SK-N-SH (cell line): ENCODE measurements at regions not wholly inside any gene's neighbourhood (a gene's known extent, or its start where the extent isn't known, plus 50 kb on each side); places are given as distances from the start of the nearest gene placed in this dataset.

ENCODE experiments used
- CTCF ChIA-PET: fragments of 300-600, 350-600 bp; formaldehyde crosslinking; extraction: SDS; loops from one replicate; lab custom pipeline; 2021; lab: Yijun Ruan, JAX
- POLR2A ChIA-PET: fragments of 350-600 bp; sonication (Branson Sonifier 250); formaldehyde crosslinking; extraction: SDS; loops from one replicate; lab custom pipeline; 2020; ENCODE audit warnings: antibody characterized with exemption, inconsistent platforms; lab: Yijun Ruan, JAX
- DNase-seq: peaks from one replicate; pipeline ENCODE4 v3.0.0; 2012
- H2AFZ ChIP-seq: fragments of 200-600 bp; sonication (generic); 2 replicates; pipeline ENCODE4 v1.8.1; 2016; ENCODE audit warnings: antibody characterized with exemption, mild to moderate bottlenecking, low read depth
- H3F3A ChIP-seq: fragments of 200-600 bp; sonication (generic); replicated peaks from 2 replicates; pipeline ENCODE3; 2016; ENCODE audit warnings: antibody characterized with exemption, mild to moderate bottlenecking; ENCODE audit not compliant: insufficient read depth
- H3K27ac ChIP-seq, 2 experiments: fragments of 200-500 bp in 1 of 2; fragments of 200-600 bp in 1 of 2; sonication (Bioruptor generic) in 1 of 2; sonication (generic), shearing (Covaris generic) in 1 of 2; 2 replicates each; pipeline versions ENCODE4 v1.5.1 to v1.6.1; 2014 to 2016; ENCODE audit warnings: low read depth in 2 of 2, inconsistent platforms in 1 of 2, low read length in 1 of 2, mild to moderate bottlenecking in 1 of 2, mixed read lengths in 1 of 2
- H3K27me3 ChIP-seq: fragments of 200-600 bp; sonication (generic), shearing (Covaris generic); 2 replicates; pipeline ENCODE4 v1.6.1; 2016; ENCODE audit warnings: mixed run types; ENCODE audit not compliant: insufficient read depth
- H3K36me3 ChIP-seq, 2 experiments: fragments of 200-500 bp in 1 of 2; fragments of 200-600 bp in 1 of 2; sonication (Bioruptor generic) in 1 of 2; sonication (generic) in 1 of 2; replicated peaks in 1 of 2; 2 replicates each; pipeline versions ENCODE3 to v1.5.1; 2014 to 2016; ENCODE audit warnings: low read length in 1 of 2, mild to moderate bottlenecking in 1 of 2; ENCODE audit not compliant: insufficient read depth in 2 of 2, control insufficient read depth in 1 of 2
- H3K4me1 ChIP-seq, 2 experiments: fragments of 200-500 bp in 1 of 2; fragments of 200-600 bp in 1 of 2; sonication (Bioruptor generic) in 1 of 2; sonication (generic), shearing (Covaris generic) in 1 of 2; 2 replicates each; pipeline versions ENCODE4 v1.5.1 to v1.6.1; 2014 to 2016; ENCODE audit warnings: low read depth in 1 of 2, low read length in 1 of 2, mixed run types in 1 of 2; ENCODE audit not compliant: insufficient read depth in 2 of 2, control insufficient read depth in 1 of 2
- H3K4me2 ChIP-seq: fragments of 200-600 bp; sonication (generic), shearing (Covaris generic); 2 replicates; pipeline ENCODE4 v1.6.1; 2017; ENCODE audit warnings: mixed run types
- H3K4me3 ChIP-seq, 2 experiments: fragments of 200-500 bp in 1 of 2; fragments of 200-600 bp in 1 of 2; sonication (Bioruptor generic) in 1 of 2; sonication (generic), shearing (Covaris generic) in 1 of 2; 2 replicates each; pipeline versions ENCODE4 v1.5.1 to v1.8.1; 2014 to 2016; ENCODE audit warnings: low read depth in 2 of 2, inconsistent platforms in 1 of 2, low read length in 1 of 2, mild to moderate bottlenecking in 1 of 2, mixed read lengths in 1 of 2, moderate library complexity in 1 of 2
- H3K79me2 ChIP-seq: fragments of 200-600 bp; sonication (generic); 2 replicates; pipeline ENCODE4 v1.8.1; 2017; ENCODE audit warnings: mild to moderate bottlenecking; ENCODE audit not compliant: insufficient read depth
- H3K9ac ChIP-seq: fragments of 200-600 bp; sonication (generic); 2 replicates; pipeline ENCODE4 v1.6.1; 2017; ENCODE audit warnings: mixed run types
- H3K9me2 ChIP-seq: fragments of 200-600 bp; sonication (generic); 2 replicates; pipeline ENCODE4 v1.6.1; 2017; ENCODE audit warnings: mixed run types
- H3K9me3 ChIP-seq: fragments of 200-600 bp; sonication (generic); 2 replicates; pipeline ENCODE4 v1.6.1; 2017; ENCODE audit warnings: mixed run types, mild to moderate bottlenecking, moderate library complexity
- H4K20me1 ChIP-seq: fragments of 200-600 bp; sonication (generic); 2 replicates; pipeline ENCODE4 v1.6.1; 2017; ENCODE audit warnings: mild to moderate bottlenecking, mixed run types; ENCODE audit not compliant: insufficient read depth
- CHD2 ChIP-seq: fragments of 150-350 bp; IDR thresholded peaks from 2 replicates; pipeline ENCODE4 v1.6.1; 2018; ENCODE audit warnings: low read length; ENCODE audit not compliant: partially characterized antibody
- ELF1 ChIP-seq: IDR thresholded peaks from 2 replicates; pipeline ENCODE4 v1.4.0; 2012
- EZH2phosphoT487 ChIP-seq: fragments of 200-600 bp; sonication (generic); IDR thresholded peaks from 2 replicates; pipeline ENCODE4 v1.6.1; 2017; ENCODE audit warnings: low read depth, mixed run types, mild to moderate bottlenecking, antibody characterized with exemption, moderate library complexity, borderline replicate concordance
- FOSL2 ChIP-seq: IDR thresholded peaks from 2 replicates; pipeline ENCODE4 v1.4.0; 2012; ENCODE audit warnings: low read depth, mild to moderate bottlenecking, moderate library complexity, borderline replicate concordance
- FOXJ3 ChIP-seq: sonication (generic); formaldehyde crosslinking; IDR thresholded peaks from 2 replicates; pipeline ENCODE4 v1.5.1; 2020; ENCODE audit warnings: mild to moderate bottlenecking, missing genetic modification reagents
- GABPA ChIP-seq: IDR thresholded peaks from 2 replicates; pipeline ENCODE4 v1.4.0; 2012; ENCODE audit warnings: low read depth, mild to moderate bottlenecking
- GATA2 ChIP-seq: sonication (generic); formaldehyde crosslinking; IDR thresholded peaks from 2 replicates; pipeline ENCODE4 v1.5.0; 2020; ENCODE audit warnings: mild to moderate bottlenecking, missing genetic modification reagents
- IRF3 ChIP-seq: fragments of 150-350 bp; IDR thresholded peaks from 2 replicates; pipeline ENCODE4 v1.6.1; 2016; ENCODE audit warnings: mild to moderate bottlenecking, low read depth, low read length
- MAX ChIP-seq: IDR thresholded peaks from 2 replicates; pipeline ENCODE4 v1.4.0; 2012; ENCODE audit warnings: low read depth
- MEF2A ChIP-seq: IDR thresholded peaks from 2 replicates; pipeline ENCODE4 v1.4.0; 2012; ENCODE audit warnings: low read depth, borderline replicate concordance
- MXI1 ChIP-seq: IDR thresholded peaks from 2 replicates; pipeline ENCODE4 v1.6.1; 2012; ENCODE audit warnings: mild to moderate bottlenecking, low read depth, low read length, improper control_type of control experiment
- NFIC ChIP-seq: IDR thresholded peaks from 2 replicates; pipeline ENCODE4 v1.4.0; 2012; ENCODE audit warnings: borderline replicate concordance
- NRF1 ChIP-seq: IDR thresholded peaks from 2 replicates; pipeline ENCODE4 v1.6.1; 2012; ENCODE audit warnings: low read depth, mild to moderate bottlenecking, low read length
- POLR2AphosphoS5 ChIP-seq: IDR thresholded peaks from 2 replicates; pipeline ENCODE4 v1.6.1; 2012; ENCODE audit warnings: low read depth, low read length
- RAD21 ChIP-seq: IDR thresholded peaks from 2 replicates; pipeline ENCODE4 v1.6.1; 2012; ENCODE audit warnings: mild to moderate bottlenecking, low read length
- RXRA ChIP-seq: IDR thresholded peaks from 2 replicates; pipeline ENCODE4 v1.4.0; 2012; ENCODE audit warnings: low read depth, mild to moderate bottlenecking, borderline replicate concordance
- SIN3A ChIP-seq: IDR thresholded peaks from 2 replicates; pipeline ENCODE4 v1.6.1; 2012; ENCODE audit warnings: low read depth, mild to moderate bottlenecking, low read length, moderate library complexity, borderline replicate concordance
- SMC3 ChIP-seq: IDR thresholded peaks from 2 replicates; pipeline ENCODE4 v1.6.1; 2012; ENCODE audit warnings: low read depth, low read length, improper control_type of control experiment
- TAF1 ChIP-seq: IDR thresholded peaks from 2 replicates; pipeline ENCODE4 v1.6.1; 2012; ENCODE audit warnings: low read depth, mild to moderate bottlenecking, low read length, moderate library complexity, borderline replicate concordance
- TCF12 ChIP-seq: IDR thresholded peaks from 2 replicates; pipeline ENCODE4 v1.4.0; 2012
- TEAD4 ChIP-seq: IDR thresholded peaks from 2 replicates; pipeline ENCODE4 v1.4.0; 2012; ENCODE audit warnings: mild to moderate bottlenecking, borderline replicate concordance; ENCODE audit not compliant: insufficient read depth
- USF1 ChIP-seq: IDR thresholded peaks from 2 replicates; pipeline ENCODE4 v1.4.0; 2012; ENCODE audit warnings: low read depth, borderline replicate concordance
- YY1 ChIP-seq: IDR thresholded peaks from 2 replicates; pipeline ENCODE4 v1.4.0; 2012; ENCODE audit warnings: low read depth, mild to moderate bottlenecking
- ZBTB33 ChIP-seq: IDR thresholded peaks from 2 replicates; pipeline ENCODE4 v1.4.0; 2012; ENCODE audit warnings: low read depth, borderline replicate concordance
- WGBS: methylation state at CpG from one replicate; pipeline ENCODE4 v1.1.6; 2017; ENCODE audit warnings: low lambda C conversion rate; 5-methylcytosine and 5-hydroxymethylcytosine counted together

- H3K79me2 ChIP-seq = no peaks in the 10 kb centered on the region
- DNase-seq = no peak
- no peaks in the 10 kb centered on the region for H3F3A ChIP-seq
- no peak overlapping the region for H3K9ac ChIP-seq
- no peak for TF ChIP-seq MXI1
- TF ChIP-seq ZBTB33 = no peak
- TF ChIP-seq MEF2A = no peak
- no peak for TF ChIP-seq USF1
- TF ChIP-seq GATA2 (CRISPR knock-in tag) = no peak
- no peak for TF ChIP-seq FOXJ3
- no peak for TF ChIP-seq GABPA
- TF ChIP-seq NRF1 = no peak
- no peak for TF ChIP-seq SIN3A
- TF ChIP-seq FOSL2 = no peak
- no peak for TF ChIP-seq TEAD4
- TF ChIP-seq YY1 = no peak
- no peak for TF ChIP-seq POLR2AphosphoS5
- TF ChIP-seq RXRA = no peak
- no peak for TF ChIP-seq ELF1
- no peak for TF ChIP-seq RAD21
- TF ChIP-seq SMC3 = no peak
- H3K4me3 ChIP-seq = no peak overlapping the region
- no peaks in the 10 kb centered on the region for H3K4me1 ChIP-seq
- WGBS = 38% methylated on average over 1 of the region's 1 CpG
- no peaks in the 10 kb centered on the region for H4K20me1 ChIP-seq
- CTCF ChIA-PET = interaction anchor here (0.9 kb wide), 1 partner anchor 9 kb away, joined by 3 read pairs; no protein-coding TSS in a partner anchor
- H3K27me3 ChIP-seq = no peaks in the 10 kb centered on the region
- POLR2A ChIA-PET = no interaction called here
- no peak overlapping the region for H3K4me2 ChIP-seq
- H3K36me3 ChIP-seq = no peaks in the 10 kb centered on the region
- H2AFZ ChIP-seq = no peak overlapping the region
- H3K27ac ChIP-seq = no peak overlapping the region
- no peaks in the 10 kb centered on the region for H3K9me3 ChIP-seq
- no peaks in the 10 kb centered on the region for H3K9me2 ChIP-seq
Observed at GRCh38 chr9:107079589-107079988, 203.5 kb upstream of the RAD23B start.

GRCh38 chr9:107080130-107080529 lies 202.9 kb upstream of the RAD23B start:
- H3K36me3 ChIP-seq = no peaks in the 10 kb centered on the region
- TF ChIP-seq SIN3A (no peak), IRF3 (no peak), CHD2 (no peak), TCF12 (no peak), MAX (no peak), FOSL2 (no peak), TEAD4 (no peak), GATA2 (CRISPR knock-in tag) (no peak), TAF1 (no peak), RXRA (no peak), EZH2phosphoT487 (no peak), NFIC (no peak)
- TF ChIP-seq, all 33 proteins: peak for 0

More at GRCh38 chr9:107080130-107080529, 202.9 kb upstream of the RAD23B start:
- Histone ChIP-seq H3K9ac (no peak overlapping the region), H3K27me3 (no peaks in the 10 kb centered on the region), H3K9me2 (no peaks in the 10 kb centered on the region), H3K79me2 (no peaks in the 10 kb centered on the region), H3K4me1 (no peaks in the 10 kb centered on the region), H3K9me3 (no peaks in the 10 kb centered on the region), H3F3A (no peaks in the 10 kb centered on the region), H3K4me2 (no peak overlapping the region), H2AFZ (no peak overlapping the region), H3K27ac (no peak overlapping the region), H4K20me1 (no peaks in the 10 kb centered on the region), H3K4me3 (no peak overlapping the region)
- ChIA-PET CTCF (interaction anchor here (0.9 kb wide), 1 partner anchor 9 kb away, joined by 3 read pairs; no protein-coding TSS in a partner anchor), POLR2A (no interaction called here)
- WGBS = 58% methylated on average over 3 of the region's 3 CpGs
- DNase-seq = no peak
